ENCODE measurements at regions not wholly inside any gene's neighbourhood (a gene's known extent, or its start where the extent isn't known, plus 50 kb on each side); places are given as distances from the start of the nearest gene placed in this dataset.

GRCh38 chr12:102533483-102534215 is 53.3 kb upstream of the IGF1 start:
- no peak for TF ChIP-seq SUZ12 (IDR thresholded peaks at IDR 0.05; ENCODE audit: extremely low read depth, insufficient read depth, insufficient read length)
- no peak for TF ChIP-seq ZNF274 (IDR thresholded peaks at IDR 0.05; ENCODE audit: low read depth, low read length)
- no peak for TF ChIP-seq YY1 (IDR thresholded peaks at IDR 0.05; ENCODE audit: insufficient read depth, insufficient read length)
